ENCODE measurements at regions not wholly inside any gene's neighbourhood (a gene's known extent, or its start where the extent isn't known, plus 50 kb on each side); places are given as distances from the start of the nearest gene placed in this dataset.

DNA sequence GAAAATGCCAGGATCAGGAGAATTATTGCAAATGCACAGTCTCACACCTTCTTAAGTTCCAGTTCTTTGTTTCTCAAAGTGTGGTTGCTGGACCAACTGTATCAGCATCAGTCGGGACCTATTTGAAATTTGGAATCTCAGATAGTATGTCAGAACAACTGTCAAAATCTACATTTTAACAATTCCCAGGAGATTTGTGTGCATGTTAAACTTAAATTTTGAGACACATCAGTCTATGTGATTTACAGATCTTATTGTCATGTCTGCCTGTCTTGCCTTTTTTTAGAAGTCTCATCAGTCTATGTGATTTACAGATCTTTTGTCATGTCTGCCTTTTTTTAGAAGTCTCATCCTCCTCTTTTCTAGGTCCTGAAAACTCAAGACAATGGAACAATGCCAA is 243.6 kb upstream of the MEIS1 start:
- Histone ChIP-seq H3K14ac (replicated peaks; ENCODE audit: low read depth, low read length) (no peak overlapping the region), H2BK5ac (ENCODE audit: low read depth, low read length, poor library complexity, severe bottlenecking) (no peak overlapping the region), H3K4me2 (ENCODE audit: low read depth, low read length) (no peak overlapping the region), H3K9me3 (ENCODE audit: control insufficient read depth, insufficient read depth, low read length) (no peaks in the 10 kb centered on the region), H3K4me1 (ENCODE audit: control insufficient read depth, insufficient read depth, low read length) (no peaks in the 10 kb centered on the region), H2BK15ac (ENCODE audit: low read depth, low read length) (no peak overlapping the region), H4K8ac (ENCODE audit: low read depth in 2 of 2, low read length in 2 of 2) (no peak overlapping the region), H4K91ac (ENCODE audit: insufficient read depth, low read depth, low read length) (no peak overlapping the region), H3K9ac (ENCODE audit: low read depth, low read length) (no peak overlapping the region), H3K36me3 (ENCODE audit: control insufficient read depth, insufficient read depth, low read length) (no peaks in the 10 kb centered on the region), H3K18ac (ENCODE audit: low read depth, low read length) (no peak overlapping the region), H3K4ac (ENCODE audit: low read depth, low read length) (no peak overlapping the region), H3K27ac (ENCODE audit: insufficient read depth, low read length) (no peak overlapping the region), H4K20me1 (ENCODE audit: insufficient read depth, low read length) (no peaks in the 10 kb centered on the region), H2BK20ac (ENCODE audit: low read depth, low read length) (no peak overlapping the region), H3K27me3 (ENCODE audit: control insufficient read depth, insufficient read depth, low read length) (no peaks in the 10 kb centered on the region), H3K56ac (ENCODE audit: extremely low read depth, insufficient read depth, low read length) (no peak overlapping the region), H2AK9ac (replicated peaks; ENCODE audit: low read depth, low read length, poor library complexity) (no peak overlapping the region), H2AFZ (replicated peaks; ENCODE audit: low read length, poor library complexity) (no peak overlapping the region), H3K79me1 (ENCODE audit: low read depth in 1 of 2, low read length in 2 of 2) (no peaks in the 10 kb centered on the region), H2BK120ac (ENCODE audit: low read depth, low read length) (no peak overlapping the region), H4K5ac (ENCODE audit: low read depth, low read length) (no peak overlapping the region), H3K23ac (ENCODE audit: low read depth, low read length) (no peak overlapping the region), H3K9me1 (ENCODE audit: insufficient read depth, low read length) (no peaks in the 10 kb centered on the region), H2AK5ac (ENCODE audit: low read depth, low read length) (no peak overlapping the region), H3K4me3 (ENCODE audit: insufficient read depth, low read depth, low read length) (no peak overlapping the region)
- dilution Hi-C loops (cut with HindIII; ENCODE audit: low sequenced_read_pairs, unreplicated experiment) (no loop called here), in situ Hi-C loops (cut with MboI; ENCODE audit: low sequenced_read_pairs) (no loop called here), intact Hi-C loops (cut with micrococcal nuclease) (no loop called here)
- BruUV-seq (replicated peaks) = no TSS peak
- DNase-seq = no peak
- no peak for ATAC-seq (ENCODE audit: low read depth)
- no peak for TF ChIP-seq MXI1 (IDR thresholded peaks at IDR 0.05; ENCODE audit: borderline replicate concordance, low read depth, low read length)
- no peak for TF ChIP-seq FOS (IDR thresholded peaks at IDR 0.05; ENCODE audit: low read depth, low read length)
- TF ChIP-seq, protein P1, sequence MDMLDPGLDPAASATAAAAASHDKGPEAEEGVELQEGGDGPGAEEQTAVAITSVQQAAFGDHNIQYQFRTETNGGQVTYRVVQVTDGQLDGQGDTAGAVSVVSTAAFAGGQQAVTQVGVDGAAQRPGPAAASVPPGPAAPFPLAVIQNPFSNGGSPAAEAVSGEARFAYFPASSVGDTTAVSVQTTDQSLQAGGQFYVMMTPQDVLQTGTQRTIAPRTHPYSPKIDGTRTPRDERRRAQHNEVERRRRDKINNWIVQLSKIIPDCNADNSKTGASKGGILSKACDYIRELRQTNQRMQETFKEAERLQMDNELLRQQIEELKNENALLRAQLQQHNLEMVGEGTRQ (IDR thresholded peaks at IDR 0.05; ENCODE audit: low read depth, low read length) = no peak
- no peak for TF ChIP-seq RCOR1 (IDR thresholded peaks at IDR 0.05; ENCODE audit: insufficient replicate concordance, low read length)
- no peak for TF ChIP-seq RFX5 (IDR thresholded peaks at IDR 0.05; ENCODE audit: low read depth, low read length)
- no peak for TF ChIP-seq CHD1 (IDR thresholded peaks at IDR 0.05; ENCODE audit: low read depth, low read length)
- TF ChIP-seq BHLHE40 (IDR thresholded peaks at IDR 0.05; ENCODE audit: low read depth, low read length) = no peak
- TF ChIP-seq RAD21 (IDR thresholded peaks at IDR 0.05; ENCODE audit: low read length) = no peak
- TF ChIP-seq MAZ (IDR thresholded peaks at IDR 0.05; ENCODE audit: borderline replicate concordance, low read depth, low read length) = no peak
- no peak for TF ChIP-seq CEBPB (IDR thresholded peaks at IDR 0.05; ENCODE audit: low read depth, low read length)
- TF ChIP-seq SMC3 (IDR thresholded peaks at IDR 0.05; ENCODE audit: low read depth, low read length) = no peak
- CTCF ChIA-PET = no interaction called here
- POLR2A ChIA-PET (ENCODE audit: unreplicated experiment) = no interaction called here
- no CpG with 5 or more reads among the region's 1 CpG for WGBS, 2 experiments (ENCODE audit: extremely low coverage in 2 of 2, insufficient read length in 1 of 2)

Measured in IMR-90 (cell line).